C4-2B (cell line): ENCODE measurements at regions not wholly inside any gene's neighbourhood (a gene's known extent, or its start where the extent isn't known, plus 50 kb on each side); places are given as distances from the start of the nearest gene placed in this dataset.

Experiments used
- ZFX ChIP-seq: fragments of 450-650 bp; IDR thresholded peaks from 2 replicates; pipeline ENCODE4 v1.6.1; 2017
- TF ChIP-seq, protein P1 (sequence below): fragments of 450-650 bp; conservative IDR thresholded peaks from 2 replicates; pipeline ENCODE4 v1.5.1; 2017; ENCODE audit warnings: mild to moderate bottlenecking

DNA sequence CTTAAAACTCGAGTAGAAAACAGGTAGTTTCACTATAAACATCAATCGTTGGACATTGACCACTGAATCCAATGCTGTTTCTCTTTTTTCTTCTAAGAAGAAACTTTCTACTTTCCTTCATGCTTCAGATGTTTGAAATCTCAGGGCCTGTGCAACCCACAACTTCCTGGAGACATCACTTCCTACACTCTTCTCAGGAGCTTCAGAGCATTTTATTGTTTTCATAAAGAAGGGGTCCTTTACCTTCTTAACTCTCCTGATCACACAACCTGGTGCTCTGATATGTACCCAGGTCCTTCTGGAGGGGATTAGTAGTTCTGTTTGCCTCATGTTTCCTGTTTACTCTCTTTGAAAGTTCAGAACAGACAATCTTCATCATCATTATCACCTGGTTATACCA lies 113.0 kb upstream of the VAV3 start:
- TF ChIP-seq, protein P1, sequence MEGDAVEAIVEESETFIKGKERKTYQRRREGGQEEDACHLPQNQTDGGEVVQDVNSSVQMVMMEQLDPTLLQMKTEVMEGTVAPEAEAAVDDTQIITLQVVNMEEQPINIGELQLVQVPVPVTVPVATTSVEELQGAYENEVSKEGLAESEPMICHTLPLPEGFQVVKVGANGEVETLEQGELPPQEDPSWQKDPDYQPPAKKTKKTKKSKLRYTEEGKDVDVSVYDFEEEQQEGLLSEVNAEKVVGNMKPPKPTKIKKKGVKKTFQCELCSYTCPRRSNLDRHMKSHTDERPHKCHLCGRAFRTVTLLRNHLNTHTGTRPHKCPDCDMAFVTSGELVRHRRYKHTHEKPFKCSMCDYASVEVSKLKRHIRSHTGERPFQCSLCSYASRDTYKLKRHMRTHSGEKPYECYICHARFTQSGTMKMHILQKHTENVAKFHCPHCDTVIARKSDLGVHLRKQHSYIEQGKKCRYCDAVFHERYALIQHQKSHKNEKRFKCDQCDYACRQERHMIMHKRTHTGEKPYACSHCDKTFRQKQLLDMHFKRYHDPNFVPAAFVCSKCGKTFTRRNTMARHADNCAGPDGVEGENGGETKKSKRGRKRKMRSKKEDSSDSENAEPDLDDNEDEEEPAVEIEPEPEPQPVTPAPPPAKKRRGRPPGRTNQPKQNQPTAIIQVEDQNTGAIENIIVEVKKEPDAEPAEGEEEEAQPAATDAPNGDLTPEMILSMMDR = no peak
- no peak for TF ChIP-seq ZFX
